ENCODE measurements at regions not wholly inside any gene's neighbourhood (a gene's known extent, or its start where the extent isn't known, plus 50 kb on each side); places are given as distances from the start of the nearest gene placed in this dataset.

DNA sequence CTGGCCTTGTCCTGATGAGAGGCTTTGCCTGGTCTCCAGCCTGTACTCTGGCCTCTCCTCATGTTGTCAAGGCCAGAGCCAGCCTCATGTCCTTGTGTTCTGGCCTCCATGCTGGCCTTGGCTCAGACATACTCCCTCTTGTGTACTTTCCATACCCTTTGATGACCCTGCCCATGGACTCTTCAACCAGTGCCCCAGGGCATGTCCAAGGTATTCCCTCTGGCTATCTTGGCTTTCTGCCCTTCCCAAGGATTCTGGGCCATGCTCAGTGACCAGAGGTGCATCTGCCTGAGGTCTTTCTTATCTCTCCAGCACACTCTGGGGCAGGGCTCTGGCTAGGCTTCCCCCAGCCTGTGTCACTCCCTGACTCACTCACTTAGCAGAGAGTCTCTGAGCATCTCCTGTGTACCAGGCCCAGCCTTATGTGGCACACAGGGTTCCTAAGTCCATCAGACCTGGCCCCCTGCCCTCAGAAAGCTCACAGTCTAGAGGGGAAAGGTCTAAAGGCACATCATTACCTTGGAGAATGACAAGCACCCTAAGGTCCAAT, 141.4 kb upstream of the GRIK3 start:
- BruUV-seq (replicated peaks), result no TSS peak
- no peak for DNase-seq (ENCODE audit: low read depth, low spot score)
- TF ChIP-seq TCF7L2 (IDR thresholded peaks at IDR 0.05; ENCODE audit: low read depth, low read length), result no peak
- no peak for TF ChIP-seq POLR2AphosphoS5 (IDR thresholded peaks at IDR 0.05; ENCODE audit: low read depth, low read length)
- TF ChIP-seq, protein P1, sequence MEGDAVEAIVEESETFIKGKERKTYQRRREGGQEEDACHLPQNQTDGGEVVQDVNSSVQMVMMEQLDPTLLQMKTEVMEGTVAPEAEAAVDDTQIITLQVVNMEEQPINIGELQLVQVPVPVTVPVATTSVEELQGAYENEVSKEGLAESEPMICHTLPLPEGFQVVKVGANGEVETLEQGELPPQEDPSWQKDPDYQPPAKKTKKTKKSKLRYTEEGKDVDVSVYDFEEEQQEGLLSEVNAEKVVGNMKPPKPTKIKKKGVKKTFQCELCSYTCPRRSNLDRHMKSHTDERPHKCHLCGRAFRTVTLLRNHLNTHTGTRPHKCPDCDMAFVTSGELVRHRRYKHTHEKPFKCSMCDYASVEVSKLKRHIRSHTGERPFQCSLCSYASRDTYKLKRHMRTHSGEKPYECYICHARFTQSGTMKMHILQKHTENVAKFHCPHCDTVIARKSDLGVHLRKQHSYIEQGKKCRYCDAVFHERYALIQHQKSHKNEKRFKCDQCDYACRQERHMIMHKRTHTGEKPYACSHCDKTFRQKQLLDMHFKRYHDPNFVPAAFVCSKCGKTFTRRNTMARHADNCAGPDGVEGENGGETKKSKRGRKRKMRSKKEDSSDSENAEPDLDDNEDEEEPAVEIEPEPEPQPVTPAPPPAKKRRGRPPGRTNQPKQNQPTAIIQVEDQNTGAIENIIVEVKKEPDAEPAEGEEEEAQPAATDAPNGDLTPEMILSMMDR (IDR thresholded peaks at IDR 0.05), result no peak
- TF ChIP-seq SIN3A (IDR thresholded peaks at IDR 0.05; ENCODE audit: borderline replicate concordance, insufficient read depth, low read depth, low read length), result no peak
- TF ChIP-seq, protein P2, sequence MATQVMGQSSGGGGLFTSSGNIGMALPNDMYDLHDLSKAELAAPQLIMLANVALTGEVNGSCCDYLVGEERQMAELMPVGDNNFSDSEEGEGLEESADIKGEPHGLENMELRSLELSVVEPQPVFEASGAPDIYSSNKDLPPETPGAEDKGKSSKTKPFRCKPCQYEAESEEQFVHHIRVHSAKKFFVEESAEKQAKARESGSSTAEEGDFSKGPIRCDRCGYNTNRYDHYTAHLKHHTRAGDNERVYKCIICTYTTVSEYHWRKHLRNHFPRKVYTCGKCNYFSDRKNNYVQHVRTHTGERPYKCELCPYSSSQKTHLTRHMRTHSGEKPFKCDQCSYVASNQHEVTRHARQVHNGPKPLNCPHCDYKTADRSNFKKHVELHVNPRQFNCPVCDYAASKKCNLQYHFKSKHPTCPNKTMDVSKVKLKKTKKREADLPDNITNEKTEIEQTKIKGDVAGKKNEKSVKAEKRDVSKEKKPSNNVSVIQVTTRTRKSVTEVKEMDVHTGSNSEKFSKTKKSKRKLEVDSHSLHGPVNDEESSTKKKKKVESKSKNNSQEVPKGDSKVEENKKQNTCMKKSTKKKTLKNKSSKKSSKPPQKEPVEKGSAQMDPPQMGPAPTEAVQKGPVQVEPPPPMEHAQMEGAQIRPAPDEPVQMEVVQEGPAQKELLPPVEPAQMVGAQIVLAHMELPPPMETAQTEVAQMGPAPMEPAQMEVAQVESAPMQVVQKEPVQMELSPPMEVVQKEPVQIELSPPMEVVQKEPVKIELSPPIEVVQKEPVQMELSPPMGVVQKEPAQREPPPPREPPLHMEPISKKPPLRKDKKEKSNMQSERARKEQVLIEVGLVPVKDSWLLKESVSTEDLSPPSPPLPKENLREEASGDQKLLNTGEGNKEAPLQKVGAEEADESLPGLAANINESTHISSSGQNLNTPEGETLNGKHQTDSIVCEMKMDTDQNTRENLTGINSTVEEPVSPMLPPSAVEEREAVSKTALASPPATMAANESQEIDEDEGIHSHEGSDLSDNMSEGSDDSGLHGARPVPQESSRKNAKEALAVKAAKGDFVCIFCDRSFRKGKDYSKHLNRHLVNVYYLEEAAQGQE (IDR thresholded peaks at IDR 0.05; ENCODE audit: insufficient read depth in 1 of 2, low read depth in 2 of 2, low read length in 1 of 2), result no peak
- no peak for ATAC-seq
- H3K27ac ChIP-seq (ENCODE audit: low read length), result no peak overlapping the region
- no peaks in the 10 kb centered on the region for H3K9me3 ChIP-seq (ENCODE audit: control insufficient read depth, insufficient read depth, low read depth, low read length)
- in situ Hi-C loops (cut with HindIII; ENCODE audit: low pct_unique_long_range_greater_than_20kb, low sequenced_read_pairs) (no loop called here), intact Hi-C loops (cut with micrococcal nuclease; ENCODE audit: unreplicated experiment) (no loop called here)
- ChIA-PET CTCF (no interaction called here), POLR2A (no interaction called here)
- H3K4me3 ChIP-seq (ENCODE audit: low read depth in 2 of 2, low read length in 2 of 2), result no peak overlapping the region
- H3K27me3 ChIP-seq (ENCODE audit: control insufficient read depth, insufficient read depth, low read length), result peaks cover 2% of the 10 kb centered on the region; the same call in 1 of the 2 replicates
- no peaks in the 10 kb centered on the region for H3K36me3 ChIP-seq (ENCODE audit: control insufficient read depth, insufficient read depth, low read length)
- H3K4me1 ChIP-seq (ENCODE audit: control insufficient read depth, insufficient read depth, low read length), result no peaks in the 10 kb centered on the region

DNA sequence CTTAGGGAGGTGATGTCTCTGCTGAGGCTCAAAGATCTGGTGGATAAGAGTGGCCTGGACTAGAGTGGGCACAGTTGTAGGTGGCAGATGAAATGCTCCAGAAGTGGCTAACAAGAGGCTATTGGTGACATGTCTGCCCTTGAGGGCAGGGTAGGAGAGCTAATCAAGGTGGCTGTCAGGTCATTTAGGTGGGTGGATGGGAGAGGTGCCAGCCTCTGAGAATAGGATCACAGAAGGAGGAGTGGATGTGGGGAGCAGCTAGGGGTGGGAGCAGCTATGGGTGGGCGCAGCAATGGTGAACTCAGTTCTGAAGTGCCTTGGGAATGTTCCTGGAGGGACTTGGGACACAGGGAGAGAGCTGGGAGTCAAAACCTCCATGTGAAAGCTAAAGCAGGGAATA, 142.0 kb upstream of the GRIK3 start:
- ATAC-seq, result no peak
- ChIA-PET CTCF (interaction anchor here (0.5 kb wide), 1 partner anchor 167 kb away, joined by 4 read pairs; no protein-coding TSS in a partner anchor), POLR2A (no interaction called here)
- Histone ChIP-seq H3K27me3 (ENCODE audit: control insufficient read depth, insufficient read depth, low read length) (peaks cover 2% of the 10 kb centered on the region; the same call in 1 of the 2 replicates), H3K4me1 (ENCODE audit: control insufficient read depth, insufficient read depth, low read length) (no peaks in the 10 kb centered on the region), H3K9me3 (ENCODE audit: control insufficient read depth, insufficient read depth, low read depth, low read length) (no peaks in the 10 kb centered on the region), H3K4me3 (ENCODE audit: low read depth in 2 of 2, low read length in 2 of 2) (no peak overlapping the region), H3K36me3 (ENCODE audit: control insufficient read depth, insufficient read depth, low read length) (no peaks in the 10 kb centered on the region), H3K27ac (ENCODE audit: low read length) (no peak overlapping the region)
- in situ Hi-C loops (cut with HindIII; ENCODE audit: low pct_unique_long_range_greater_than_20kb, low sequenced_read_pairs) (no loop called here), intact Hi-C loops (cut with micrococcal nuclease; ENCODE audit: unreplicated experiment) (no loop called here)
- TF ChIP-seq SIN3A (IDR thresholded peaks at IDR 0.05; ENCODE audit: borderline replicate concordance, insufficient read depth, low read depth, low read length) (no peak), TCF7L2 (IDR thresholded peaks at IDR 0.05; ENCODE audit: low read depth, low read length) (no peak), POLR2AphosphoS5 (IDR thresholded peaks at IDR 0.05; ENCODE audit: low read depth, low read length) (no peak)
- TF ChIP-seq, protein P2 (IDR thresholded peaks at IDR 0.05; ENCODE audit: insufficient read depth in 1 of 2, low read depth in 2 of 2, low read length in 1 of 2), result no peak
- TF ChIP-seq, protein P1 (IDR thresholded peaks at IDR 0.05), result no peak
- no peak for DNase-seq (ENCODE audit: low read depth, low spot score)
- no TSS peak for BruUV-seq (replicated peaks)
